H1 (cell line): ENCODE measurements at regions not wholly inside any gene's neighbourhood (a gene's known extent, or its start where the extent isn't known, plus 50 kb on each side); places are given as distances from the start of the nearest gene placed in this dataset.

Experiments
- BACH1 ChIP-seq: IDR thresholded peaks from 2 replicates; pipeline ENCODE4 v1.6.1; 2012; ENCODE audit warnings: low read length, improper control_type of control experiment
- CREB1 ChIP-seq: IDR thresholded peaks from 2 replicates; pipeline ENCODE4 v1.6.1; 2012; ENCODE audit warnings: inconsistent platforms
- CTCF ChIP-seq, 3 experiments: IDR thresholded peaks; 1 replicate in 2 of 3; 2 replicates in 1 of 3; pipeline versions ENCODE4 v1.5.1 to v1.6.1; 2011; ENCODE audit warnings: low read length in 3 of 3, mild to moderate bottlenecking in 3 of 3, inconsistent platforms in 2 of 3, low read depth in 1 of 3, moderate library complexity in 1 of 3; ENCODE audit not compliant: insufficient read depth in 1 of 3; ENCODE audit errors: control extremely low read depth in 1 of 3
- MAFK ChIP-seq: IDR thresholded peaks from 2 replicates; pipeline ENCODE4 v1.6.1; 2012; ENCODE audit warnings: low read depth, mild to moderate bottlenecking, improper control_type of control experiment, low read length
- MAX ChIP-seq: IDR thresholded peaks from 2 replicates; pipeline ENCODE4 v1.6.1; 2012; ENCODE audit warnings: inconsistent platforms
- POLR2A ChIP-seq, 2 experiments: IDR thresholded peaks; 1 replicate in 1 of 2; 2 replicates in 1 of 2; pipeline ENCODE4 v1.6.1; 2011; ENCODE audit warnings: low read depth in 2 of 2, low read length in 2 of 2, mild to moderate bottlenecking in 2 of 2; ENCODE audit errors: control extremely low read depth in 1 of 2
- SIX5 ChIP-seq: IDR thresholded peaks from 2 replicates; pipeline ENCODE4 v1.6.1; 2011; ENCODE audit warnings: mild to moderate bottlenecking, low read depth, low read length
- SRF ChIP-seq: IDR thresholded peaks from 2 replicates; pipeline ENCODE4 v1.6.1; 2011; ENCODE audit warnings: mild to moderate bottlenecking, low read depth, low read length, moderate library complexity

GRCh38 chr7:49424109-49424508, 349.3 kb upstream of the VWC2 start:
- TF ChIP-seq CTCF (IDR thresholded peaks at IDR 0.05; ENCODE audit: control extremely low read depth in 1 of 3, insufficient read depth in 1 of 3, low read depth in 1 of 3, low read length in 3 of 3) = no peak
- no peak for TF ChIP-seq BACH1
- TF ChIP-seq SRF = no peak
- no peak for TF ChIP-seq CREB1
- TF ChIP-seq MAFK = no peak
- no peak for TF ChIP-seq MAX
- no peak for TF ChIP-seq SIX5
- TF ChIP-seq POLR2A (IDR thresholded peaks at IDR 0.05; ENCODE audit: control extremely low read depth in 1 of 2, low read depth in 2 of 2, low read length in 2 of 2) = no peak
